Esophagus squamous epithelium (tissue), 5 donors: ENCODE measurements at regions not wholly inside any gene's neighbourhood (a gene's known extent, or its start where the extent isn't known, plus 50 kb on each side); places are given as distances from the start of the nearest gene placed in this dataset.

Experiments
- DNase-seq: peaks from one replicate; lab custom pipeline; 2025; lab: John Stamatoyannopoulos, UW
- H3K27ac ChIP-seq, 4 donors: fragments of 200-600 bp; sonication (generic); one replicate each; pipeline ENCODE4 v1.5.1; 2016 to 2019; ENCODE audit warnings: mild to moderate bottlenecking in 1 of 4
- H3K27me3 ChIP-seq, 4 donors: fragments of 200-600 bp; sonication (generic); 1 replicate in 3 of 4; 2 replicates in 1 of 4; pipeline versions ENCODE4 v1.5.1 to v1.6.0; 2017 to 2021; ENCODE audit warnings: antibody characterized with exemption in 1 of 4
- H3K36me3 ChIP-seq, 3 donors: fragments of 200-600 bp; sonication (generic); one replicate each; pipeline ENCODE4 v1.5.1; 2016 to 2019
- H3K4me1 ChIP-seq, 3 donors: fragments of 200-600 bp; sonication (generic); one replicate each; pipeline ENCODE4 v1.5.1; 2017 to 2019
- H3K4me3 ChIP-seq, 4 donors: fragments of 200-600 bp; sonication (generic); 1 replicate in 3 of 4; 2 replicates in 1 of 4; pipeline ENCODE4 v1.5.1; 2016 to 2019; ENCODE audit warnings: mild to moderate bottlenecking in 2 of 4, moderate library complexity in 1 of 4
- H3K9me3 ChIP-seq, 3 donors: fragments of 200-600 bp; sonication (generic); one replicate each; pipeline ENCODE4 v1.5.1; 2016 to 2019
- CTCF ChIP-seq, 6 experiments: fragments of 450-650 bp in 4 of 6; fragments of 200-600 bp in 2 of 6; sonication (generic) in 2 of 6; IDR thresholded peaks; one replicate each; pipeline ENCODE4 v1.5.1; 2016 to 2019; ENCODE audit warnings: antibody characterized with exemption in 6 of 6, mild to moderate bottlenecking in 4 of 6, moderate library complexity in 4 of 6
- POLR2A ChIP-seq, 4 donors: fragments of 450-650 bp; IDR thresholded peaks; one replicate each; pipeline ENCODE4 v1.6.1; 2017; ENCODE audit warnings: antibody characterized with exemption in 4 of 4, mild to moderate bottlenecking in 4 of 4, moderate library complexity in 3 of 4
- WGBS, 2 donors: methylation state at CpG; one replicate each; pipeline ENCODE4 v1.1.5; 2018; 5-methylcytosine and 5-hydroxymethylcytosine counted together
- intact Hi-C: fragments of 100-400 bp; cut with DNase I; formaldehyde crosslinking; loops from one replicate; pipeline ENCODE4 v1.15.0; 2022
- donor health status: DM: yes; HTN: yes; CAD: no.

DNA sequence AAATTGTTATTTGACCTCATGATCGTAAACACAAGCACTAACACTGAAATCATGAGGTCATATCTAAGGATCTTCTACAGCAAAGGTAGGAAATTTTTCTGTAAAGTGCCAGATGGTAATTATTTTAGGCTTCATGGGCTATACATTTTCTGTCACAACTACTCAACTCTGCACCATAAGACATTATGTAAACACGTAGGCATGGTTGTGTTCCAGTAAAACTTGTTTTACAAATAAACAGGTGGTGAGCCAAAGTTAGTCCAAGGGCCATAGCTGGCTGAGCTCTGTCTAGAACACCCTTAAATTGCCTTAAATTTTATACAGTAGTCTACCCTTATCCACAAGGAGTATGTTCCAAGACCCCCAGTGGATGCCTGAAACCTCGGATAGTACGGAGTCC is 147.3 kb upstream of the CYP1B1 start:
- Histone ChIP-seq H3K4me3 (no peak overlapping the region), H3K9me3 (peaks cover 0 to 5% (median 0%) of the 10 kb centered on the region in 3 donors), H3K27ac (no peak overlapping the region), H3K4me1 (no peaks in the 10 kb centered on the region), H3K36me3 (no peaks in the 10 kb centered on the region), H3K27me3 (peaks cover 0 to 30% (median 0%) of the 10 kb centered on the region in 4 donors)
- WGBS, 2 donors: 80 to 88% methylated on average over 4 of the region's 4 CpGs
- no peak for DNase-seq
- intact Hi-C loops: no loop called here
- TF ChIP-seq POLR2A (IDR thresholded peaks at IDR 0.05) (no peak), CTCF (IDR thresholded peaks at IDR 0.05) (no peak)

DNA sequence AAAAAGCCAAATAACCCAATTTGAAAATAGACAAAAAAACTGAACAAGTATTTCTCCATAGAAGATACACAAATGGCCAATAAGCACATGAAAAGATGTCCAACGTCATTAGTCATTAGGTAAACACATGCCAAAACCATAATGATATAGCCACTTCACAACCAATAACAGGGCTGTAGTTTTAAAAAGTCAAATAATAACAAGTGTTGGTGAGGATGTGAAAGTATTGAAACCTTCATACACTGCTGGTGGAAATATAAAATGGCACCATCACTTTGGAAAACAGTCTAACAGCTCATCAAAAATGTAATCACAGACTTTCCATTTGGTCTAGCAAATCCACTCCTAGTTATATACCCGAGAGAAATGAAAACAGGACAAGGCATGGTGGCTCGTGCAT is 144.2 kb upstream of the CYP1B1 start:
- intact Hi-C loops: no loop called here
- peaks cover 0 to 6% (median 0%) of the 10 kb centered on the region in 3 donors for H3K4me1 ChIP-seq
- H3K36me3 ChIP-seq: no peaks in the 10 kb centered on the region
- H3K27ac ChIP-seq: no peak overlapping the region
- H3K9me3 ChIP-seq: peaks cover 0 to 5% (median 0%) of the 10 kb centered on the region in 3 donors
- DNase-seq: no peak
- H3K27me3 ChIP-seq: peaks cover 0 to 26% (median 0%) of the 10 kb centered on the region in 4 donors
- TF ChIP-seq CTCF (IDR thresholded peaks at IDR 0.05): no peak
- TF ChIP-seq POLR2A (IDR thresholded peaks at IDR 0.05): no peak
- H3K4me3 ChIP-seq: no peak overlapping the region
- WGBS, 2 donors: 73 to 83% methylated on average over 3 of the region's 3 CpGs

GRCh38 chr2:38218995-38219394 is 143.0 kb upstream of the CYP1B1 start:
- H3K4me1 ChIP-seq: peaks cover 0 to 17% (median 0%) of the 10 kb centered on the region in 3 donors
- no peak for TF ChIP-seq POLR2A (IDR thresholded peaks at IDR 0.05)
- no peak for TF ChIP-seq CTCF (IDR thresholded peaks at IDR 0.05)
- no peak overlapping the region for H3K4me3 ChIP-seq
- H3K9me3 ChIP-seq: peaks cover 0 to 5% (median 0%) of the 10 kb centered on the region in 3 donors
- DNase-seq: no peak
- H3K27me3 ChIP-seq: peaks cover 0 to 18% (median 0%) of the 10 kb centered on the region in 4 donors
- 69 to 73% methylated on average over 5 of the region's 5 CpGs for WGBS, 2 donors
- intact Hi-C loops: no loop called here
- H3K27ac ChIP-seq: no peak overlapping the region
- no peaks in the 10 kb centered on the region for H3K36me3 ChIP-seq

- Histone ChIP-seq H3K36me3 (no peaks in the 10 kb centered on the region), H3K27ac (no peak overlapping the region), H3K27me3 (peaks cover 0 to 18% (median 0%) of the 10 kb centered on the region in 4 donors), H3K4me1 (peaks cover 0 to 20% (median 0%) of the 10 kb centered on the region in 3 donors), H3K9me3 (peaks cover 0 to 5% (median 0%) of the 10 kb centered on the region in 3 donors), H3K4me3 (no peak overlapping the region)
- WGBS, 2 donors: 77 to 87% methylated on average over 3 of the region's 4 CpGs
- intact Hi-C loops: no loop called here
- DNase-seq: no peak
- TF ChIP-seq CTCF (IDR thresholded peaks at IDR 0.05): no peak
- no peak for TF ChIP-seq POLR2A (IDR thresholded peaks at IDR 0.05)
These were observed 142.6 kb upstream of the CYP1B1 start for GRCh38 chr2:38218591-38218991.

DNA sequence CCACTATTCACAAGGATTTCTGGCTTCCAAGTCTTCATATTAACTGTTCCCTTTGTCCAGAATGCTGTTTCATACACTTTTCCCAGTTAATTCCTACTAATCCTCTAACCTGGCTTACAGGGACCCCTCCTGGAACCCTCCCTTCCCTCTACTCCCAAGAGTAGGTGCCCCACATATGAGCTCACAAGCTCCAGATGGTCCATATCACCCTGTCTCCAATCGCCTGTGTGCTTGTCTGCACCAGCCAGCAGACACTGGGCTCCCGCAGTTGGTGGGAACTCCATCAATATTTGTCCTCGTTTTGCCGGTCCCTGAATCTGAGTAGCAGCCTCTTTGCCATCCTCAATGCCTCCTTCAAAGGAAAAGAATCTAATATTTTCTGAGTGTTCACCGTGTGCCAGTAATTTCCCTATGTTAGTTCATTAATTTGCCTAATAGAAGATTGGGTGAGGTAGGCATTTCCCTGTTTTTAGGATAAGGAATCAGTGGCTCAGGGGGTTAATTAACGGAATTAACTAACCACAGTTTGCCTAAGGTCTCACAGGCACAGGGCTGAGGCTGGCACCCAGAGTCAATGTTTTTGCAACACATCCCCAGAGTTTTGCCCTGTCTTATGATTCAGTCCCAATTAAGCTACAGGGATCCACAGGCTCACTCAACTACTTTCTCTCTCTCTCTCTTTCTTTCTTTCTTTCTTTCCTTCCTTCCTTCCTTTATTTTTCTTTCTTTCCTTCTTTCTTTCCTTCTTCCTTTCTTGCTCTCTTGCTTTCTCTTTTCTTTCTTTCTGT is 141.6 kb upstream of the CYP1B1 start:
- Histone ChIP-seq H3K4me1 (peaks cover 0 to 20% (median 0%) of the 10 kb centered on the region in 3 donors), H3K9me3 (peaks cover 0 to 5% (median 0%) of the 10 kb centered on the region in 3 donors), H3K27ac (no peak overlapping the region), H3K4me3 (no peak overlapping the region), H3K27me3 (peaks cover 0 to 18% (median 0%) of the 10 kb centered on the region in 4 donors), H3K36me3 (no peaks in the 10 kb centered on the region)
- TF ChIP-seq POLR2A (IDR thresholded peaks at IDR 0.05) (no peak), CTCF (IDR thresholded peaks at IDR 0.05) (no peak)
- DNase-seq: no peak
- intact Hi-C loops: no loop called here
- WGBS, 2 donors: 58 to 81% methylated on average over 6 of the region's 6 CpGs
